Tibial artery (tissue), 4 donors: ENCODE measurements at regions not wholly inside any gene's neighbourhood (a gene's known extent, or its start where the extent isn't known, plus 50 kb on each side); places are given as distances from the start of the nearest gene placed in this dataset.

ENCODE experiments used
- DNase-seq, 2 donors: peaks; one replicate each; pipeline ENCODE4 v3.0.0-alpha.2; 2019
- H3K27ac ChIP-seq, 2 donors: fragments of 200-600 bp; sonication (generic) in 1 of 2; 1 replicate in 1 of 2; 2 replicates in 1 of 2; pipeline ENCODE4 v1.5.1; 2018 to 2019; ENCODE audit warnings: mild to moderate bottlenecking in 1 of 2
- H3K27me3 ChIP-seq, 2 donors: fragments of 200-600 bp; sonication (generic) in 1 of 2; one replicate each; pipeline versions ENCODE4 v1.5.1 to v1.6.0; 2016 to 2019
- H3K36me3 ChIP-seq, 3 donors: fragments of 200-600 bp; sonication (generic) in 2 of 3; one replicate each; pipeline ENCODE4 v1.5.1; 2016 to 2019; ENCODE audit warnings: mild to moderate bottlenecking in 2 of 3
- H3K4me1 ChIP-seq, 4 donors: fragments of 200-600 bp; sonication (generic) in 2 of 4; 1 replicate in 3 of 4; 2 replicates in 1 of 4; pipeline ENCODE4 v1.5.1; 2016 to 2019
- H3K4me3 ChIP-seq, 2 donors: fragments of 200-600 bp; sonication (generic) in 1 of 2; 1 replicate in 1 of 2; 2 replicates in 1 of 2; pipeline ENCODE4 v1.5.1; 2018 to 2019; ENCODE audit warnings: mild to moderate bottlenecking in 2 of 2
- H3K9me3 ChIP-seq, 3 donors: fragments of 200-600 bp; sonication (generic) in 1 of 3; one replicate each; pipeline ENCODE4 v1.5.1; 2016 to 2019
- intact Hi-C: fragments of 100-400 bp; cut with DNase I; formaldehyde crosslinking; loops from one replicate; pipeline ENCODE4 v1.15.0; 2023; ENCODE audit warnings: low total_unique reads
- TF ChIP-seq, protein P1 (sequence below), 2 experiments: fragments of 200-600 bp in 1 of 2; fragments of 450-650 bp in 1 of 2; IDR thresholded peaks; one replicate each; pipeline ENCODE4 v1.5.1; 2017 to 2019; ENCODE audit warnings: antibody characterized with exemption in 2 of 2, mild to moderate bottlenecking in 1 of 2, moderate library complexity in 1 of 2

DNA sequence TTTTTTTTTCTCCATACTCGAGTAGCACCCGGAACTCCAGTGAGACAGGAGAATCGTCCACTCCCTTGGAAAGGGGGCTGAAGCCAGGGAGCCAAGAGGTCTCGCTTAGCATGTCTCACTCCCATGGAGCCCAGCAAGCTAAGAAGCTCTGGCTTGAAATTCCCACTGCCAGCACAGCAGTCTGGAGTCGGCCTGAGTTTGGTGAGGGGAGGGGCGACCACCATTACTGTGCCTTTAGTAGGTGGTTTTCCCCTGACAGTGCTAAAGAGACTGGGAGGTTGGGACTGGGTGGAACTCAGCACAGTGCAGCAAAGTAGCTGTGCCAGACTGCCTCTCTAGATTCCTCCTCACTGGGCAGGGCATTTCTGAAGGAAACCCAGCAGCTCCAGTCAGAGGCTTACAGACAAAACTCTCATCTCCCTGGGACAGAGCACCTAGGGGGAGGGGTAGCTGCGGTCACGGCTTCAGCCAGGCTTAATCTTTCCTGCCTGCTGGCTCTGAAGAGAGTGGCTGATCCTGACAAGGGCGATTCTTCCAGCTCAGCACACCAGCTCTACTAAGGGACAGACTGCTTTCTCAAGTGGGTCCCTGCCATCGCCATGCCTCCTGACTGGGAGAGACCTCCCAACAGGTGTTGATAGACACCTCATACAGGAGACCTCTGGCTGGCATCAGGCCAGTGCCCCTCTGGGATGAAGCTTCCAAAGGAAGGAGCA is 414.5 kb upstream of the ZNF608 start:
- DNase-seq = no peak
- TF ChIP-seq, protein P1, sequence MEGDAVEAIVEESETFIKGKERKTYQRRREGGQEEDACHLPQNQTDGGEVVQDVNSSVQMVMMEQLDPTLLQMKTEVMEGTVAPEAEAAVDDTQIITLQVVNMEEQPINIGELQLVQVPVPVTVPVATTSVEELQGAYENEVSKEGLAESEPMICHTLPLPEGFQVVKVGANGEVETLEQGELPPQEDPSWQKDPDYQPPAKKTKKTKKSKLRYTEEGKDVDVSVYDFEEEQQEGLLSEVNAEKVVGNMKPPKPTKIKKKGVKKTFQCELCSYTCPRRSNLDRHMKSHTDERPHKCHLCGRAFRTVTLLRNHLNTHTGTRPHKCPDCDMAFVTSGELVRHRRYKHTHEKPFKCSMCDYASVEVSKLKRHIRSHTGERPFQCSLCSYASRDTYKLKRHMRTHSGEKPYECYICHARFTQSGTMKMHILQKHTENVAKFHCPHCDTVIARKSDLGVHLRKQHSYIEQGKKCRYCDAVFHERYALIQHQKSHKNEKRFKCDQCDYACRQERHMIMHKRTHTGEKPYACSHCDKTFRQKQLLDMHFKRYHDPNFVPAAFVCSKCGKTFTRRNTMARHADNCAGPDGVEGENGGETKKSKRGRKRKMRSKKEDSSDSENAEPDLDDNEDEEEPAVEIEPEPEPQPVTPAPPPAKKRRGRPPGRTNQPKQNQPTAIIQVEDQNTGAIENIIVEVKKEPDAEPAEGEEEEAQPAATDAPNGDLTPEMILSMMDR (IDR thresholded peaks at IDR 0.05) = no peak
- H3K4me3 ChIP-seq = no peak overlapping the region
- H3K9me3 ChIP-seq = peaks cover 0 to 8% (median 0%) of the 10 kb centered on the region in 3 donors
- intact Hi-C loops = no loop called here
- H3K36me3 ChIP-seq = no peaks in the 10 kb centered on the region
- H3K4me1 ChIP-seq = no peaks in the 10 kb centered on the region
- H3K27me3 ChIP-seq = no peaks in the 10 kb centered on the region
- H3K27ac ChIP-seq = no peak overlapping the region

DNA sequence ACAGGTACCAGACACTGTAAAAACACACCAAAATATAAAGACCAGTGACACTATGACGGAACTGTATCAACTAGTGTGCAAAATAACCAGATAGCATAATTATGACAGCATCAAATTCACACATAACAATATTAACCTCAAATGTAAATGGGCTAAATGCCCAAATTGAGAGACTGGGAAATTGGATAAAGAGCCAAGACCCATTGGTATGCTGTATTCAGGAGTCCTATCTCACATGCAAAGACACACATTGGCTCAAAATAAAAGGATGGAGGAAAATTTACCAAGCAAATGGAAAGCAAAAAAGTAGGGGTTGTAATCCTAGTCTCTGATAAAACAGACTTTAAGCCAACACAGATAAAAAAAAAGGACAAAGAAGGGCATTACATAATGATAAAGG is 416.3 kb upstream of the ZNF608 start:
- peaks cover 0 to 16% (median 0%) of the 10 kb centered on the region in 3 donors for H3K9me3 ChIP-seq
- intact Hi-C loops = no loop called here
- TF ChIP-seq, protein P1 (IDR thresholded peaks at IDR 0.05) = no peak

DNA sequence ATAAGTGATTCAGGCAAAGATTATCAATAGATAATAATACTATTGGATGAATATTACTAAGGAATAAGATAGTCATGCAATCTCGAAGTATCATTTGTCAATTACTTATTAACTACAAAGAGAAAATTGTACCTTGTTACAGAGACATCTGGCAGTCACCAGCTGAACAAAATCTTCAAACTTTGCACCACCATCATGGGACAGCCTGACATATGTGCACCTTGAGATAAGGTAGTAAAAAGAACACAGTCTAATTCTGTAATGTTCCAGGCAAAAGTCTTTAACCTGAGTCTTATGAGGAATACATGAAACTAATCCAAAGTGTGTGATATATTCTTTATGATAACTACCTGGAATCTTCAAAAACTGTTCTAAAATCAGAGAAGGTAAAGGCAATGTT is 423.0 kb upstream of the ZNF608 start:
- no peaks in the 10 kb centered on the region for H3K36me3 ChIP-seq
- H3K4me3 ChIP-seq = no peak overlapping the region
- H3K27me3 ChIP-seq = no peaks in the 10 kb centered on the region
- no peaks in the 10 kb centered on the region for H3K4me1 ChIP-seq
- intact Hi-C loops = no loop called here
- no peak for DNase-seq
- TF ChIP-seq, protein P1 (IDR thresholded peaks at IDR 0.05) = no peak
- H3K27ac ChIP-seq = no peak overlapping the region
- H3K9me3 ChIP-seq = peaks cover 0 to 16% (median 0%) of the 10 kb centered on the region in 3 donors

More for the DNA sequence above, 416.3 kb upstream of the ZNF608 start:
- no peak overlapping the region for H3K27ac ChIP-seq
- H3K27me3 ChIP-seq = no peaks in the 10 kb centered on the region
- H3K4me3 ChIP-seq = no peak overlapping the region
- no peaks in the 10 kb centered on the region for H3K36me3 ChIP-seq
- no peak for DNase-seq
- no peaks in the 10 kb centered on the region for H3K4me1 ChIP-seq

DNA sequence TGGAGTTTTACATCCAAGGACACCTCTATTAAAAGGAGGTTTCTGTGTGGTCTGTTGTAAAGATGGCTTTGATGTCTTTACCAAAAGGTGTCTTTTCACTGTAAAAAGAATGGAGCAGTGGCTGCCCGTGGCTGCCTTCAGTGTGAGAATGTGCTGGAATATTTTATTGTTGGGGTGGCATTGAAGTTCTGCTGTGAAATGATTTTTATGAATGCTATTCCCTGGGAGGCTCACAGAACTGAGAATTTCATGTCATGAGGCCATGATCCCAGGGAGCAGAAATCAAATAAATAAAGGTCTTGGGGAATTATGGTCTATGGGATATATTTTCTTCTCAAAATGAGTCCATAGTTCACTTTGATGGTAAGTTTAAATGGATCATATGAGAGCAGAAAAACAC is 425.2 kb upstream of the ZNF608 start:
- TF ChIP-seq, protein P1 (IDR thresholded peaks at IDR 0.05) = no peak
- intact Hi-C loops = no loop called here
- DNase-seq = no peak
- Histone ChIP-seq H3K4me3 (no peak overlapping the region), H3K27me3 (no peaks in the 10 kb centered on the region), H3K36me3 (no peaks in the 10 kb centered on the region), H3K4me1 (no peaks in the 10 kb centered on the region), H3K27ac (no peak overlapping the region), H3K9me3 (peaks cover 0 to 9% (median 0%) of the 10 kb centered on the region in 3 donors)

DNA sequence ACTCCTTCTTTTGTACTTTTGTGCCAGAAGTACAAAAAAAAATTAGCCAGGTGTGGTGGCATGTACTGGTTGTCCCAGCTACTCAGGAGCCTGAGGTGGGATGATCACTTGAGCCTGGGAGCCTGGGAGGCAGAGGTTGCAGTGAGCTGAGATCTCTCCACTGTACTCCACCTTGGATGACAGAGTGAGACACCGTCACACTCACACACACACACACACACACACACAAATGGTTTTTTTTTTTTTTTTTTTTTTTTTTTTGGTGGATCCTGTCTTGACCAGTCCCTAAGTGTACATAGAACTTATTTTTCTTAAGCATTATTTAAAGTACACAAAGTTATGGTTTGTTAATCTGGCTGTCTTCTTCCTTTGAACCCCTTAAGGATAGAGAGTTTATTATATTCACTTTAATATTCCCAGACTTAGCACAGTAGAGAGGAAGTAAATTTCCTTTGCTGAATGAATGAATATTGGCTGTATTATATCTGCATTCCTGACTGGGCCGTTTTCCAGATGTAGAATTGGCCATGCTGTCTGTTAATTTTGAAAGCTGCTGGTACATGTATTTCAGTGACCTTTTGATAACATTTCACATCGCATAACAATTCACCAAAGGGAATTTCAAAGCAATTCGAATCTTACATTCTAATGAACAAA is 429.0 kb upstream of the ZNF608 start:
- no peaks in the 10 kb centered on the region for H3K27me3 ChIP-seq
- no peak overlapping the region for H3K27ac ChIP-seq
- intact Hi-C loops = no loop called here
- DNase-seq = no peak
- no peaks in the 10 kb centered on the region for H3K36me3 ChIP-seq
- H3K4me1 ChIP-seq = no peaks in the 10 kb centered on the region
- no peaks in the 10 kb centered on the region for H3K9me3 ChIP-seq
- TF ChIP-seq, protein P1 (IDR thresholded peaks at IDR 0.05) = no peak
- H3K4me3 ChIP-seq = no peak overlapping the region
